H1 (cell line): ENCODE measurements at regions not wholly inside any gene's neighbourhood (a gene's known extent, or its start where the extent isn't known, plus 50 kb on each side); places are given as distances from the start of the nearest gene placed in this dataset.

Source experiments
- ATF3 ChIP-seq: IDR thresholded peaks from 2 replicates; pipeline ENCODE4 v1.6.1; 2011; ENCODE audit warnings: low read depth, mild to moderate bottlenecking, low read length; ENCODE audit not compliant: insufficient read depth
- FOSL1 ChIP-seq: IDR thresholded peaks from 2 replicates; pipeline ENCODE4 v1.6.1; 2011; ENCODE audit warnings: mild to moderate bottlenecking, low read depth, low read length, moderate library complexity; ENCODE audit not compliant: insufficient read depth
- NANOG ChIP-seq: IDR thresholded peaks from 2 replicates; pipeline ENCODE4 v1.6.1; 2011; ENCODE audit warnings: low read length, low read depth, mild to moderate bottlenecking, inconsistent platforms; ENCODE audit not compliant: insufficient read depth, poor library complexity, severe bottlenecking
- RBBP5 ChIP-seq: IDR thresholded peaks from 2 replicates; pipeline ENCODE4 v1.7.1; 2012; ENCODE audit warnings: low read depth, mild to moderate bottlenecking, inconsistent platforms, low read length, moderate library complexity, borderline replicate concordance
- RNF2 ChIP-seq: fragments of 200-900, 300-1000 bp; sonication (generic); IDR thresholded peaks from 2 replicates; pipeline ENCODE4 v1.7.1; 2016; ENCODE audit warnings: borderline replicate concordance, low read depth, mild to moderate bottlenecking, antibody characterized with exemption, low read length; ENCODE audit not compliant: poor library complexity, severe bottlenecking; ENCODE audit errors: missing control alignments
- TAF7 ChIP-seq: optimal IDR thresholded peaks from 2 replicates; pipeline ENCODE3; 2011; ENCODE audit warnings: low read depth, mild to moderate bottlenecking, inconsistent platforms, low read length, moderate library complexity, borderline replicate concordance

- no peak for TF ChIP-seq RNF2
- TF ChIP-seq FOSL1, result no peak
- no peak for TF ChIP-seq TAF7
- no peak for TF ChIP-seq NANOG
- no peak for TF ChIP-seq ATF3
- no peak for TF ChIP-seq RBBP5
These were observed 69.8 kb downstream of the MCFD2 start (continued) for GRCh38 chr2:46845542-46846486.
